GM21526 (cell line): ENCODE measurements at regions not wholly inside any gene's neighbourhood (a gene's known extent, or its start where the extent isn't known, plus 50 kb on each side); places are given as distances from the start of the nearest gene placed in this dataset.
"Not testable (repeated sequence)": the region's sequence is repeated elsewhere in the genome, so short reads cannot be mapped to it uniquely, and the experiment has no call there.

Source experiments
- ATAC-seq: cut with Tn5 transposase; IDR thresholded peaks from one replicate; pipeline ENCODE4 v1.9.1; 2021; ENCODE audit warnings: moderate library complexity; ENCODE audit not compliant: unreplicated experiment, low FRiP score

DNA sequence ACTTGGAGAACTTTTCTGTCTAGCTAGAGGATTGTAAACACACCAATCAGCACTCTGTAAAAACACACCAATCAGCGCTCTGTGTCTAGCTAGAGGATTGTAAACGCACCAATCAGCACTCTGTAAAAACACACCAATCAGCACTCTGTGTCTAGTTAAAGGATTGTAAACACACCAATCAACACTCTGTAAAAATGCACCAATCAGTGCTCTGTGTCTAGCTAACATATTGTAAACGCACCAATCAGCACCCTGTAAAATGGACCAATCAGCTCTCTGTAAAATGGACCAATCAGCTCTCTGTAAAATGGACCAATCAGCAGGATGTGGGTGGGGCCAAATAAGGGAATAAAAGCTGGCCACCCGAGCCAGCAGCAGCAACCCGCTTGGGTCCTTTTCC lies 91.1 kb upstream of the KRAS start:
- not testable (repeated sequence) for ATAC-seq

DNA sequence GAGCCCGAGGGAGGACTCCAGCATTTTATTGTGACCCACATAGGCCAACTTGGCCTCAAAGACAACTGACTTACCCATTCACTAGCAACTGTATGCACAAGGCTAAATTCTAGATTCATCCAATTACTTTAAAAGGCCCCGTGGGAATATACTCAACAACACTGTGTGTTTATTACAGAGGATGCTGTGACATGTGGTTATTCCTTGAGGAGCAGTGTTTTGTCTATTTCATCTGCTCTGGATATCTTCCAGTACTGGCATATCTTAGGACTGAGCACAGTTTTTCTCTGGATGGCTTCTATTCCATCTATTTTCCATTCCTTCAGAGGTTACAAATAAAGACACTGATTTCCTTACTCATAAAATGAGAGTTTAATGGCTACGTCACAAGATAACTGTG lies 87.2 kb upstream of the KRAS start:
- ATAC-seq: no peak

DNA sequence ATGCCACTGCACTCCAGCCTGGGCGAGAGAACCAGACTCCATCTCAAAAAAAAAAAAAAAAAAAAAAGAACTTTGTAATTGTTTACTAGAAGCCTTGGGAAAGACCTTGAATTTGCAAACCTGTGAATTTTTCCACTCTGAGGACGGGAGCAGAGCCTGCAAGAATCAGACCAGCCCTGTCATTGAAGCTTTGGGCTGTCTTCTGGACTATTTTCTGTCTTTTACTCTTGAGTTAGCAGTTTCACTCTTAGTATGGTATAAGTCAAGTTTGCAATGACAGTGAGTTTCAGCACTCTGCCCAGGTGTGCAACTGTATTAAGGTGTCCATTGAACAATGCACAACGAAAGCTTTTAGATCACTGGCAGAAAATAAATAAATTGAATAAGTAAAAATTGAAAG lies 81.4 kb upstream of the KRAS start:
- ATAC-seq: peak; percentile 87

DNA sequence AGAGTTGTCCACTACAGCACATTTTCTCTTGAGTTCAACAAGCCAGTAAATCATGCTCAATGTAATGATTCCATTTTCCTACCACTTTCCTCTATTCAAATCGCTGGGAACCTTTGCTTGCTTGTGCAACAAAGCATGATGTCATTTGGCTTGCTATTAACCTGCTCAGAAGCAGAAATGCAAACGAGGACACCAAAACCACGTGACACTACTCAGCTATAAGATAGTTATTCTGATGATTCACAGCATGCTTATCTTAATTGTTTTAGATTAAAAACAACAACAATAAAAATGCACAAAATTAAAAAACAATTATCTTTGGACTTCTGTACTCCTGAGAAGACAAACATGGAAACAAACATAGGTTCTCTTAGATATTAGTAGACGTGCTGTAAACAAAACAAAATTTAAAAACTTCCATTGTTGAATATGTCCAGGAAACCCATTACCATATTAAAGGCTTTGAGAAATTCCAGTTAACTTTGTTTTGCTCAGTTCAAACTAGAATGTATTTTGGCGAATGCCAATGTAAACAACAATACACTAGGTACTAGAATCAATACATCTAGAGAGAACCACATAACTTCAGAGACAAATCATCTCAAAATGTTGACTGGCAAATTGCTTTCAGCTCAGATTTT lies 77.5 kb upstream of the KRAS start:
- ATAC-seq: no peak

DNA sequence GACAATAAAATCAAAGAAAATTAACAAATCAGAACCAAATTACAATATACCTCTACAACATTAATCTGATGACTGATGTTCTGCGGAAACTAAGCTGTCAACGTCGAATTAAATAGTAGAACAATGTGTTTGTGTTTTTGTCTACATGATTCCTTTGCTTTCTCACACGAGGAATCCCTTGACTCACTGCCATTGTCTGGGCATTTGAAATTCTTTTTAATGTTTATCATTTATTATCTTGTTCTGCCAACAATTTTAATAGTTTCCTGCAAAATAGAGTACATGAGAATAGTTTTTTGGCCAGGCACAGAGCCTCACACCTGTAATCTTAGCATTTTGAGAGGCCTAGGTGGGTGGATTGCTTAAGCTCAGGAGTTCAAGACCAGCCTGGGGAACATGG lies 76.6 kb upstream of the KRAS start:
- ATAC-seq: no peak

DNA sequence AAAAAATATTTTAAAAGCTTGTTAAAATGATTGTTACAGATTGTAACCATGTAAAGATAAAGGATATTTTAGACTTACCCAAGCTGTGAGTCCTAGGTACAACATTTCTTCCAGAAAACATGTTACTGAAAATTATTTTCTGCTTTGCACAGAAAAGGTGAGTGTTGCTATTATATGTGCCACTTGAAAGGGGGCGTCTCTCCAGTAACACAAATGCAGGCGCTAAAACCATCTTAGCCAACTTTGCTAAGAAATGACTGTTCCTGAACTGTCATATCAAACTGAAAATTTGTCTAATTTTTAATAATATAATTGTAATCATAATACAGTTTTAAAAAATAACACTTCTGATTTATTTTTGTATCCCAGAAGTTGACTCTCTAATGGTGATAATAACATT lies 75.6 kb upstream of the KRAS start:
- ATAC-seq: no peak

DNA sequence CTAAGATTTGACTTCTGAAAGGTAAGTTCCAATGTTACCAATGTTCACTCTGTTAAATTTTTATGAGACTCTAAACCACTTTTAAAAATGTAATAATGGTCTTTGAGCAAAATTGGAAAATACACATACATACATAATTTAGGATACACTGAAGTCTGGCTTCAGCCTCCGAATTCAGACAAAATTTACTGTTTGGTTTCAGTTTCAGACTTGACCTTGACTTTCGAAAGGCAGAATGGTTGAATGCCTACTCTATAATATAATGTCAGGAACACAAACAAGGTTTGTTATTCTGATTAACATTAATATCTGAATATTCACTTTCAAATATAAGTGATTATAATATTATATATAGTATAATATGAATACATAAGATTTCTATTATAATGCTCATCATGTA lies 74.1 kb upstream of the KRAS start:
- no peak for ATAC-seq

DNA sequence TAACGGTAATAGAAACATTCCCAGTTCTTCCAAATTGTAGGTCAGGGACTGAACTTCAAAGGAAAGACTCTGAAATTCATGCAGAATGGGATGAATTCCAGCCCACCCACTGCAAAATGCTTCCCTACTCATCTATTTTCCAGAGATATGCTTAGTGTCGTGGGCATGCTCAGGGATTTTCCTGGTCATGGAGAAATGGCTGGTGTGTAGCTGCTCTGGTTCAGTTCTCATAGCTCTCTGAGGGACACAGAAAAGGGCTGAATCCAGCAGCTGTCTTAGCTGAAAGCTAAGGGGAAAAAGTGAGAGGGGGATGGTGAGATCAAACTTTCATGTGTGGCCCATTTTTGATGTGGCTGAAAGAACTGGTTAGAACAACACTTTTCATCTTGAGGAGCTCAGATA lies 72.9 kb upstream of the KRAS start:
- ATAC-seq: no peak

DNA sequence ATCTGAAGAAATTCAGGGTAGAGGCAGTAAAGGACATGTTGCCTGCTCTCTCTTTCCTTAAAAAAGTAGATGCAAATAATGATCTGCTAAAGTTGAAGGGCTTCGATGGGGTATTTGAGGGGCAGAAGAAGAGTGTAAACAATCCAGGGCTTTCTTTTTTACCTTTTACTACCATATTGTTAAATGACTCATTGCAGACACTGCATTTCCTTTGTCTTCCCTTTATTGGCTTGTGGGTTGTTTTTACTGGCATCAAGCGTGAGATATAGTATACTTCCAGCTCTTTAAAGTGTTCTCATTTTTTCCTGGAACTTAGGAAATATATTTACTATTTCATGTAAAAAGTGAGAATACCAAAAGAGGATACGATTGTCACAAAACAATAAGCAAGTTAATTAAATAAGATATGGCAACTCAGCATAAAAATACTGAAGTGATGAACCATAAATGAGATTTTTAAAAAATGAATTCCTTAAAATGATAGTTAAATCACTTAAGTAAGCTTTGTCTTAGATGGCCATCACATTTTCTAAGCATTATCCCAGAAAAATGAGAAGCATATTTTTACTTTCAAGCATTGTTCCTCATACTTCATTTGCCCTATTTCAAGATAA lies 72.3 kb upstream of the KRAS start:
- ATAC-seq: no peak

DNA sequence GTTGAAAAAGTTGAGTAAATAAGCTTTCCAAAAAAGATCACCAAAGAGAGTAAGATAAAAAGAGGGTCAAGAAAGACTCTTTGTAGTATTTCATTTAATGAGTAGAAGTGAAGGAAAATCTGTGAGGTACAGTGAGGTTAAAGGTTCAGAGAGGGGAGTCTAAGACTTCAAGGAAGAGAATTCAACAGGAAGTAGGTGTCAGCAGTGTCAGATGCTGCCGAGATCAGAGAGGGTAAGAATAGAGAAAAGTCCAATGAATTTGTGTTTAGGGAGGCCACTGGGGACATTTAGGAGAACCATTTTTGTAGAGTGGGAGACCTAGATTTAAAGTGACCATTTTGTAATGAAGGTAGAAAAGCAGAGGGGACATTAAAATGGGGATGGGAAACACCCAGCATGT lies 71.6 kb upstream of the KRAS start:
- ATAC-seq: no peak

DNA sequence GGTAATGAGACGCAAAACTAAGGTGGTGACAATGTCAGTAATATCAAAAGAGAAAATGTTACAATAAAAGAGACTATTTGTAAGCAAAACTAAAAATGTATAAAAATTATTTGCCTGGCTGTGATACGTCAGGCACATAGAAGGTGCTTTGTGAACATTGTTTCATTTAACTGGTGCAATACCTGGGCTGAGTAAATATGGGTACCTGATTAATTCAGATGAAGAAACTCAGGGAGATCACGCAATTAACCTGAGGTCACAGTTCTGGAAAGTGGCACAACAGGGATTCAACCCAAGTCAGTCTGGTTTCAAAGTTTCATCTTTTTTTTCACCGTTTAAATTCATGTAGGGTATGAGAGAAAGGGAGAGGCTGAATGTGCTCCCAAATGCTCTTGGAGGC lies 71.0 kb upstream of the KRAS start:
- ATAC-seq: no peak

DNA sequence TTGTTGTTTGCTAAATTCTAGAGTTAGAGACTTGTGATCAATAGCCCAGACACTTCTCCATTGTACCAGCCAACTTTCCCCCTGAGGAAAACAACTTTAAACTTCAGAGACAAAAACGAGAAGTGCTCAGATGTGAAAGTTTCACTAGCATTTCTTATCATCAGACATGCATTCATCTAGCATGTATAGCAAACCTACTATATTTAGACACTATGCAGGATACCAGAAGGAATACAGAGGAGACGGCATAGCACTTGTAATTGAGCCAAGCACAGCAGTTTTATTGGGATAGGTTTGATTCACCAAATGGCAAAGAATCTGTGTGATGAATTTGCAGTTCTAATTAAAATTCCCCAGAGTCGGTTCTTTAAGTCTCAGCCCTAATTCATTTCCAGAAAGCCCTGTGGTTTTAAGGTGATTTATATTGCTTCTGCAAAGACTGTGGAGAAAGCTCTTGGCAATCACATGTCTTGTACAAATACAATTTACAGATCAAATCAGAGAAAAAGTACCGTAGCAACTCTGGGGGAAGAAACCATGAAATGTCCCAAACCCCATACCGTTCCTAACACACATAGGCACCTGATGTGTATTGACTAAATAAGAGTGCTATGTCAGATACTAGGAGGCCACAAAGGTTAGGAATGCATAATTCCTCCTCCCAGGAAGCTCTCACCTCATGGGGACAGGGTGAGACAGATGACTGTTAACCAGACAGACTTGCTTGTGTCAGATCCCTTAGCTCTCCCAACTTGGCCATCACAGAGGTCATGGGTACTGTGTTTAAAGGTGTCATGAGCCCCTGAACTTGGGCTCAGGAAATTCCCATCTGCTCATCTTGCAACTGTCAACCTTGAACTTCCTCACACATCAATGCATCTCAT lies 69.6 kb upstream of the KRAS start:
- peak; percentile 78 for ATAC-seq

DNA sequence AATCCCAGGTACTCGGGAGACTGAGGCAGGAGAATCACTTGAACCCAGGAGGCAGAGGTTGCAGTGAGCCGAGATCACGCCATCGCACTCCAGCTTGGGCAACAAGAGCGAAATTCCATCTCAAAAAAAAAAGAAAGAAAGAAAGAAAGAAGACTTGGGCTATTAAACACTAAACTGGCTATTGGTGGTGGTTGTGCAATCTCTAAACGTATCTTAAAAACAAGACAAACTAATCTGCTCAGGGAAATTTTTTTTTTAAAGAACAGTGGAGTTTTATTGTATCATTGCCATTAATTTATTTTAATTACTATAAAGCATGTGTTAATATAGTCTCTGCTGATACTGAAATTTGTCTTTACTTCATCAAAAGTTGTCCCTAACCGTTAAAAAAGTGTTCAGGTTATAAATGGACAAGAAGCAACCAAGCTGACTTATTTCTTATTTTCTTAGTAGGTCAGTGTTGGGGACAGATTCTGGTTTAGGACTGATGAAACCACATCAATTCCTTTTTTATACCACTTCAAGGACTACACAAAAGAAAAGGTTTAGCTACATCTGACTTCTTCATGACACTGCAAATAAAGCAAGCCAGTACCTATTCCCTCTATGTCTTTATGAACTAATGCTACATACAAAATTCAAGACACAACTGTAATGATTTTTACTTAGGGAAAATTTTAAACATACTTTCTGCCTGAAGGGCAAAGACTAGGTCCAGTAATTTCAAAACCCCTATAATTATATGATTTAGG lies 68.7 kb upstream of the KRAS start:
- ATAC-seq: no peak

DNA sequence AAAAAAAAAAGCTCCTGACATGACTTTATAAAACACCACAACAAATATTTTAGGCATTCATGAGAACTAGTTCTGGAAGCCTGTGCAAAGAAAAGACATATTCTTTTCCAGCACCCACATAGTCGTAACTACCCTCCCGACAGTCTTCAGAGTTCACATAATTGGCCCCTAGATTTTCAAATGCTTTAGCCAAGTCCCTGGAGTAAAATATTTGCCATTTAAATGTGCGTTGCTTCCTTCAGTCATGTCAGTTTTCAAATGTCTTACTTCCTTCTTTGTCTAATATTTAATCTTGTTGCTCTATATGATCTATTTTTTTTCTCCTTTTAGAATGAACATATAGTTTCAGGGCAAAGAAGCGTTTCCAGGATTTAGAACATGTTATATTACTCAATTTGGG lies 66.8 kb upstream of the KRAS start:
- ATAC-seq: no peak

DNA sequence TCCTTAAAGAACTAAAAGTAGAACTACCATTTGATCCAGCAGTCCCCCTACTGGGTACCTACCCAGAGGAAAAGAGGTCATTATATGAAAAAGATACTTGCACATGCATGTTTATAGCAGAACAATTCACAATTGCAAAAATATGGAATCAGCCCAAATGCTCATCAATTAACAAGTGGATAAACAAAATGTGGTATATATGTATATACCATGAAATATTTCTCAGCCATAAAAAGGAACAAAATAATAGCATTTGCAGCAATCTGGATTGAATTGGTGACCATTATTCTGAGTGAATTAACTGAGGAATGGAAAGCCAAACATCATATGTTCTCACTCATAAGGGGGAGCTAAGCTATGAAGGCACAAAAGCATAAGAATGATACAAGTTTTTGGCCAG lies 64.7 kb upstream of the KRAS start:
- ATAC-seq: no peak

DNA sequence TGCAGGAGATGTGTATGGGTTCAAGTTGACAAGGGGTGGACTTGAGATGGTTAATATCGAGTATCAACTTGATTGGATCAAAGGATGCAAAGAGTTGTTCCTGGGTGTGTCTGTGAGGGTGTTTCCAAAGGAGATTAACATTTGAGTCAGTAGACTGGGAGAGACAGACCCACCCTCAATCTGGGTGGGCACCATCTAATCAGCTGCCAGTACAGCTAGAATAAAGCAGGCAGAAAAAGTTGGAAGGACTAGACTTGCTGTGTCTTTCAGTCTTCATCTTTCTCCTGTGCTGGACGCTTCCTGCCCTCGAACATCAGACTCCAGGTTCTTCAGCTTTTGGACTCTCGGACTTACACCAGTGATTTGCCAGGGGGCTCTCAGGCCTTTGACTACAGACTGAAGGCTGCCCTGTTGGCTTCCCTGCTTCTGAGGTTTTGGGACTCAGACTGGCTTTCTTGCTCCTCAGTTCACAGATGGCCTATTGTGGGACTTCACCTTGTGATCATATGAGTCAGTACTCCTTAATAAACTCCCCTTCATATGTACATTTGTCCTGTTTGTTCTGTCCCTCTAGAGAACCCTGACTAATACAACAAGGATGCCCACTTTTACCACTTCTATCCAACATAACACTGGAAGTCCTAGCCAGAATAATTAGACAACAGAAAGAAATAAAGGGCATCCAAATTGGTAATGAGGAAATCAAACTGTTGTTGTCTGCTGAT lies 62.7 kb upstream of the KRAS start:
- not testable (repeated sequence) for ATAC-seq

DNA sequence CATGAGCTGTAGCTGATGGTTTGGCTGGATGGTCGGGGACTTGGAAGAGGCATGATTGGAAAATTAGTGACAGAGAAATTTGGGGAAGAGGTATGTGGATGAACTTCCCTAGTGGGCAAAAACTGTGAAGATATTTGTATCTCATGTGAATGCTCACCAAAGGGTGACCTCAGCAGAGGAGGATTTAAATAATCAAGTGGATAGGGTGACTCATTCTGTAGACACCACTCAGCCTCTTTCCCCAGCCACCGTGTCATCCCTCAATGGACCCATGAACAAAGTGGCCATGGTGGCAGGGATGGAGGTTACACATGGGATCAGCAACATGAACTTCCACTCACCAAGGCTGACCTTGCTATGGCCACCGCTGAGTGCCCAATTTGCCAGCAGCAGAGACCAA lies 60.8 kb upstream of the KRAS start:
- no peak for ATAC-seq

DNA sequence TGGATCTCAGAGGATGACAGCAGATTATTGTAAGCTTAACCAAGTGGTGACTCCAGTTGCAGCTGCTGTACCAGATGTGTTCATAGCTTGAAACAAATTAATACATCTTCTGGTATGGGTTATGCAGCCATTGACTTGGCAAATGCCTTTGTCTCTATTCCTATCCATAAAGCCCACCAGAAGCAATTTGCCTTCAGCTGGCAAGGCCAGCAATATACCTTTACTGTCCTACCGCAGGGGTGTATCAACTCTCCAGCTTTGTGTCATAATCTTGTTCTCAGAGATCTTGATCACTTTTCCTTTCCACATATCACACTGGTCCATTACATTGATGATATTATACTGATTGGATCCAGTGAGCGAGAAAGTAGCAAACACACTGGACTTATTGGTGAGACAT lies 59.3 kb upstream of the KRAS start:
- ATAC-seq: not testable (repeated sequence)

DNA sequence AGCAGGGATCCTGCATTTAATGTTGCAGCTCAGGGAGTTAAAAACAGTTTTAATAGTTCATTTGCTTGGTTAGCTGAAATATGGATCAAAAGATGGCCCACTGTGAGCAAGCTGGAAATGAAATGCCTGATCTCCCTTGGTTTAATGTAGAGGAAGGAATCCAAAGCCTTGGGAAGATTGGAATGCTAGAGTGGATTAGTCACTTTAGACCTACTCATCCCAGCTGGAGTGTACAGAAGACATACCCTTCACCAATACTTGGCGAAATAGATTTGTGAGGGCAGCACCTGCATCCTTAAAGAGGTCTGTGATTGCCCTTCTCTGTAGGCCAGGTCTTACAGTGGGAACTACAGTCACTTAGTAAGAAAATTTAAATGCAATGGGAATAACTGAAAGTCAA lies 58.0 kb upstream of the KRAS start:
- ATAC-seq: no peak

DNA sequence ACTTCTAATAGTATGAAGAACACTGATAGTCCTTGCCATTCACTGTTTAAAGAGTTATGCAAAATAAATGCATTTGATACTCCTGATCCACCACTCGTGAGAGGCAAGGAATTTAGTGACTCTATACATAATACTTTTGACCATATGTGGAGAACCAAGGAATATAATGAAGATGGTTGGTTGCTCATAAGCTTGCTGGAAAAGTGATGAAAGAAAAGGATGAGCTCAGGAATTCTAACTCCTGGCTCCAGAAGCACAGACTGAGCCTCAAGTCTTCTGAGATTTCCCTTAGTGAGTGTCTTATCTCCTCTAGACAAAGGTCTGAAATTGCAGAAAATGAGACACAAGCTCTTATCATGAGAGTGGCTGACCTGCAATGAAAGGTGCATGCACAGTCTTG lies 57.1 kb upstream of the KRAS start:
- no peak for ATAC-seq
